Activated T-helper 17 cell treated with anti-CD3 and anti-CD28 coated beads, Interleukin-2, amount 50 U/mL, for 72 hours (primary cell): ENCODE measurements at regions not wholly inside any gene's neighbourhood (a gene's known extent, or its start where the extent isn't known, plus 50 kb on each side); places are given as distances from the start of the nearest gene placed in this dataset.

ENCODE experiments used
- ATAC-seq: fragments of 150-1000 bp; cut with Tn5 transposase; replicated peaks from 2 replicates; pipeline ENCODE4 v1.10.0; 2021; ENCODE audit warnings: mild to moderate bottlenecking, moderate library complexity
- H3K27ac Mint-ChIP-seq: one replicate; pipeline ENCODE4 v1.8.0; 2022; ENCODE audit warnings: mixed read lengths
- H3K27me3 Mint-ChIP-seq: one replicate; pipeline ENCODE4 v1.8.0; 2022; ENCODE audit warnings: mixed read lengths
- H3K36me3 Mint-ChIP-seq: one replicate; pipeline ENCODE4 v1.8.0; 2022; ENCODE audit warnings: low read depth, mild to moderate bottlenecking, mixed read lengths
- H3K4me1 Mint-ChIP-seq: one replicate; pipeline ENCODE4 v1.8.0; 2022; ENCODE audit warnings: mixed read lengths
- H3K4me3 Mint-ChIP-seq: one replicate; pipeline ENCODE4 v1.8.0; 2022; ENCODE audit warnings: mild to moderate bottlenecking, mixed read lengths
- H3K9me3 Mint-ChIP-seq: one replicate; pipeline ENCODE4 v1.8.0; 2022; ENCODE audit warnings: mixed read lengths

DNA sequence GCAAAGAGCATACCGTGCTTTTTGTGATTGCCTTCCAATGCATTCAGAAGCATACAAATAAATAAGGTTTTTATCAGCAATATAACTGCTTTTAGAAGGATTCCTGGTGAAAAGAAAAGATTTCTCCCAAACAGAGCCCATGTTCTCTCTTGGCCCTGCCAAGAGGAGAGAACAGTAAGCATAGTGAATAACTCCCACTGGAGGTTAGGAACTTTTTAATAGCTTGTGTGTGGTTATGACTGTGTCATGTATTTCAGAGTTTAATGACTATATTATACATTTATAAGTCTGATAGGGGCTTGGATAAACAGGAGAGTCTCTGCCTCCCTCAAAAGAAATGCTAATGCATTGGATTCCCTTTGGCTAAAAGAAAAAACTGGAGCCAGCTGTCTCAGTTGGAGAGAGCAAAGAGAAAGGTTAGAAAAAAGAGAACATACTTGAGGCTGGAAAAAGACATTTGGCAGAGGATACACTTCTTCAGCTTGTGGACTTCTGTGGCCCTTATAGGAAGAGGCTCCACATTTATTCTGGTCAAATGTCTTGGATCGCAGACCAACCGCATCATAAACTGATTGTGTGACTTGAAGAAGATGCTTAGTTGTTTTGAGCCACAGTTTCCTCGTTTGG is 63.0 kb upstream of the SPRED2 start:
- Mint-ChIP-seq H3K4me3 (no peak overlapping the region), H3K27ac (no peak overlapping the region), H3K9me3 (no peaks in the 10 kb centered on the region), H3K36me3 (no peaks in the 10 kb centered on the region), H3K27me3 (peaks cover 11% of the 10 kb centered on the region), H3K4me1 (no peaks in the 10 kb centered on the region)
- no peak for ATAC-seq

DNA sequence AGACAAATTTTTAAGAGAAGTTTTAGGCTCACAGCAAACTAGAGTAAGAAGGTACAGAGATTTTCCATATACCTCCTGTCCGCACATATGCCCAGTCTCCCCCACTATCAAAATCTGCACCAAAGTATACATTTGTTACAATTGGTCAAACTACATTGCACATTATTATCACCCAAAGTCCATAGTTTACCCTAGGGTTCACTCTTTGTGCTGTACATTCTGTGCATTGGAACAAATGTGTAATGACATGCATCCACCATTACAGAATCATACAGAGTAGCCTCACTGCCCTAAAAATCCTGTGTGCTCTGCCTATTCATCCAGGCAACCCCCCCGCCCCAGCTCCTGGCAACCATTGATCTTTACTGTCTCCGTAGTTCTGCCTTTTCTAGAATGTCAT is 61.7 kb upstream of the SPRED2 start:
- Mint-ChIP-seq H3K27me3 (peaks cover 11% of the 10 kb centered on the region), H3K36me3 (no peaks in the 10 kb centered on the region), H3K27ac (no peak overlapping the region), H3K4me3 (no peak overlapping the region), H3K9me3 (no peaks in the 10 kb centered on the region), H3K4me1 (no peaks in the 10 kb centered on the region)
- no peak for ATAC-seq

- ATAC-seq, result no peak
- H3K4me1 Mint-ChIP-seq, result no peaks in the 10 kb centered on the region
- H3K27me3 Mint-ChIP-seq, result peaks cover 15% of the 10 kb centered on the region
- no peak overlapping the region for H3K4me3 Mint-ChIP-seq
- no peaks in the 10 kb centered on the region for H3K36me3 Mint-ChIP-seq
- peaks cover 8% of the 10 kb centered on the region for H3K9me3 Mint-ChIP-seq
- H3K27ac Mint-ChIP-seq, result no peak overlapping the region
Measured at GRCh38 chr2:65491381-65491905, 59.0 kb upstream of the SPRED2 start.

- ATAC-seq, result no peak
- Mint-ChIP-seq H3K36me3 (no peaks in the 10 kb centered on the region), H3K9me3 (peaks cover 8% of the 10 kb centered on the region), H3K27me3 (peaks cover 16% of the 10 kb centered on the region), H3K27ac (no peak overlapping the region), H3K4me1 (no peaks in the 10 kb centered on the region), H3K4me3 (no peak overlapping the region)
Measured at GRCh38 chr2:65490222-65490621, 57.8 kb upstream of the SPRED2 start.

GRCh38 chr2:65489269-65489668 is 56.9 kb upstream of the SPRED2 start:
- Mint-ChIP-seq H3K36me3 (no peaks in the 10 kb centered on the region), H3K9me3 (peaks cover 8% of the 10 kb centered on the region), H3K27me3 (peaks cover 16% of the 10 kb centered on the region), H3K4me3 (no peak overlapping the region), H3K4me1 (no peaks in the 10 kb centered on the region), H3K27ac (no peak overlapping the region)
- ATAC-seq, result no peak

DNA sequence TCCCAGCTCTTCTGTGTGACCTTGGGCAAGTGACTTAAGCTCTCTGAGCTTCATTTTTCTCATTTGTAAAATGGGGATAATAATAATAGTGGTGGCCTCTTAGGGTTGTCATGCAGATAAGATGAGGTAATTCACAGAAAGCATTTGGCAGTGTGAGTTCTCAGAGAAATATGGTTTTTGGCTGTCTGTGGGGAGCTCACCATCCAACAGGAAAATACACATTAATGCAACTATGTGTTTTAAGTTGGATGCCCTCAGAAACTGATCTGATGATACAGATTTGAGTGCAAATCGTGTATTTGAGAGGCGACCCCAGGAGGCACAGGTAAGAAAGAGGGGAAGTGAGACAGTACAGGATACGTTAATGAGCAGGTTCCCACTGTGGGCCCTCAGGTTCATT is 56.1 kb upstream of the SPRED2 start:
- Mint-ChIP-seq H3K27me3 (peaks cover 22% of the 10 kb centered on the region), H3K9me3 (peaks cover 8% of the 10 kb centered on the region), H3K27ac (no peak overlapping the region), H3K36me3 (no peaks in the 10 kb centered on the region), H3K4me3 (no peak overlapping the region), H3K4me1 (no peaks in the 10 kb centered on the region)
- no peak for ATAC-seq

GRCh38 chr2:65487404-65487803 is 55.0 kb upstream of the SPRED2 start:
- Mint-ChIP-seq H3K9me3 (peaks cover 8% of the 10 kb centered on the region), H3K27ac (no peak overlapping the region), H3K4me1 (no peaks in the 10 kb centered on the region), H3K4me3 (no peak overlapping the region), H3K27me3 (peaks cover 27% of the 10 kb centered on the region), H3K36me3 (no peaks in the 10 kb centered on the region)
- no peak for ATAC-seq

GRCh38 chr2:65486802-65487201 is 54.4 kb upstream of the SPRED2 start:
- H3K27me3 Mint-ChIP-seq, result peaks cover 27% of the 10 kb centered on the region
- no peak overlapping the region for H3K4me3 Mint-ChIP-seq
- H3K4me1 Mint-ChIP-seq, result no peaks in the 10 kb centered on the region
- no peak for ATAC-seq
- H3K27ac Mint-ChIP-seq, result no peak overlapping the region
- no peaks in the 10 kb centered on the region for H3K36me3 Mint-ChIP-seq
- H3K9me3 Mint-ChIP-seq, result peaks cover 8% of the 10 kb centered on the region

- ATAC-seq, result no peak
- H3K4me3 Mint-ChIP-seq, result no peak overlapping the region
Measured at GRCh38 chr2:65486282-65486681, 53.9 kb upstream of the SPRED2 start.

DNA sequence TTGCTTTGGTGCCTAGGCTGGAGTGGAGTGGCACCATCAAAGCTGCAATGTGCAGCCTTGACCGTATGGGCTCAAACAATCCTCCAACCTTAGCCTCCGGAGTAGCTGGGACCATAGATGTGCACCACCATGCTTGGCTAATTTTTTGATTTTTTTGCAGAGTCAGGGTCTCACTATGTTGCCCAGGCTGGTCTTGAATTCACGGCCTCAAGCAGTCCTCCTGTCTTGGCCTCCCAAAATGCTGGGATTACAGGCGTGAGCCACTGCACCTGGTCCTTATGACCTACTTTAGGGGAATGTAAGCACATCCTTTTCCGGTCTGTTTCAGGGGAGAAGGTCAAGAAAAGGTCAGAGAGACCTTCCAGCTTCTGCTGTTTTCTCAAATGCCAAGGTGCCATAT is 53.4 kb upstream of the SPRED2 start:
- Mint-ChIP-seq H3K27ac (no peak overlapping the region), H3K27me3 (peaks cover 28% of the 10 kb centered on the region), H3K9me3 (peaks cover 8% of the 10 kb centered on the region), H3K36me3 (no peaks in the 10 kb centered on the region), H3K4me1 (no peaks in the 10 kb centered on the region), H3K4me3 (no peak overlapping the region)
- ATAC-seq, result no peak

More at GRCh38 chr2:65486282-65486681, 53.9 kb upstream of the SPRED2 start:
- H3K4me1 Mint-ChIP-seq, result no peaks in the 10 kb centered on the region
- H3K36me3 Mint-ChIP-seq, result no peaks in the 10 kb centered on the region
- peaks cover 8% of the 10 kb centered on the region for H3K9me3 Mint-ChIP-seq
- H3K27ac Mint-ChIP-seq, result no peak overlapping the region
- H3K27me3 Mint-ChIP-seq, result peaks cover 27% of the 10 kb centered on the region

DNA sequence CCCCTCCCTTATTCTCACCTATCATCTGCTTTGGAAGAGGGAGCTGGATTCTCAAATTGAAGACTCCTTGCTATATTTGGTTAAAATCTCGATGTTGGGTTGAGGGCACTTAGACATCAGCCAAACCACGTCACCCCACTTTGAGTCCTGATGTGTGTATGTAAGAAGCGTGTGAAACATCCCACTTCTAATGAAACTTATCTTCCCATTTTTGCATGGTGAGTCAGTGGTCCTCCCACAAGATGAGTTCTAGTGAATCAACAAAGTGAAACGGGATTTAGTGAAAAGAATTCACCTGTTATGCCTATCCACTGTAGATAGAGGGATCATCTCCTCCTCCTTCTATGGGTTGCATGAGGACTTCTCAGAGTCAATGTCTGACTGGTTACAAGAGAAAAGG is 51.4 kb upstream of the SPRED2 start:
- Mint-ChIP-seq H3K27ac (no peak overlapping the region), H3K36me3 (no peaks in the 10 kb centered on the region), H3K9me3 (peaks cover 8% of the 10 kb centered on the region), H3K4me1 (no peaks in the 10 kb centered on the region), H3K27me3 (peaks cover 35% of the 10 kb centered on the region), H3K4me3 (no peak overlapping the region)
- ATAC-seq, result no peak

- Mint-ChIP-seq H3K27me3 (peaks cover 28% of the 10 kb centered on the region), H3K9me3 (peaks cover under 1% of the 10 kb centered on the region), H3K4me1 (no peaks in the 10 kb centered on the region), H3K36me3 (no peaks in the 10 kb centered on the region), H3K27ac (no peak overlapping the region), H3K4me3 (no peak overlapping the region)
- no peak for ATAC-seq
Measured at GRCh38 chr2:65482971-65483370, 50.6 kb upstream of the SPRED2 start.
